Activated CD8-positive, alpha-beta T cell treated with anti-CD3 and anti-CD28 coated beads for 36 hours (primary cell): ENCODE measurements at regions not wholly inside any gene's neighbourhood (a gene's known extent, or its start where the extent isn't known, plus 50 kb on each side); places are given as distances from the start of the nearest gene placed in this dataset.
"Not testable (repeated sequence)": the region's sequence is repeated elsewhere in the genome, so short reads cannot be mapped to it uniquely, and the experiment has no call there.

Experiments
- ATAC-seq: fragments of 200-7000 bp; cut with Tn5 transposase; one replicate; pipeline ENCODE4 v1.10.0; 2021; ENCODE audit warnings: mild to moderate bottlenecking, moderate library complexity
- CTCF ChIA-PET: fragments of 350-600 bp; sonication (Branson Sonifier 250); formaldehyde crosslinking; loops from one replicate; lab custom pipeline; 2021; ENCODE audit warnings: antibody characterized with exemption; lab: Charles Lee
- POLR2A ChIA-PET: fragments of 350-600 bp; sonication (Branson Sonifier 250); formaldehyde crosslinking; loops from one replicate; lab custom pipeline; 2021; ENCODE audit warnings: antibody characterized with exemption; lab: Charles Lee
- DNase-seq: peaks from one replicate; pipeline ENCODE4 v3.0.0-alpha.2; 2020
- H3K27ac Mint-ChIP-seq: one replicate; pipeline ENCODE4 v1.8.0; 2021; ENCODE audit warnings: mild to moderate bottlenecking, mixed read lengths
- H3K27me3 Mint-ChIP-seq: one replicate; pipeline ENCODE4 v1.8.0; 2021; ENCODE audit warnings: mixed read lengths
- H3K36me3 Mint-ChIP-seq: one replicate; pipeline ENCODE4 v1.8.0; 2021; ENCODE audit warnings: low read depth, mixed read lengths
- H3K4me1 Mint-ChIP-seq: one replicate; pipeline ENCODE4 v1.8.0; 2021; ENCODE audit warnings: low read depth, mixed read lengths
- H3K4me3 Mint-ChIP-seq: one replicate; pipeline ENCODE4 v1.8.0; 2021; ENCODE audit warnings: mild to moderate bottlenecking, moderate library complexity, mixed read lengths
- H3K9me3 Mint-ChIP-seq: one replicate; pipeline ENCODE4 v1.8.0; 2021; ENCODE audit warnings: mixed read lengths
- CTCF ChIP-seq: fragments of 200-600 bp; IDR thresholded peaks from one replicate; pipeline ENCODE4 v1.8.0; 2022; ENCODE audit warnings: antibody characterized with exemption, mild to moderate bottlenecking
- intact Hi-C: fragments of 100-400 bp; cut with micrococcal nuclease; formaldehyde crosslinking; loops from one replicate; pipeline ENCODE4 v1.10.0; 2022

- Mint-ChIP-seq H3K27me3 (no peaks in the 10 kb centered on the region), H3K4me1 (no peaks in the 10 kb centered on the region), H3K9me3 (peaks cover 6% of the 10 kb centered on the region), H3K36me3 (no peaks in the 10 kb centered on the region), H3K4me3 (no peak overlapping the region), H3K27ac (no peak overlapping the region)
- no peak for TF ChIP-seq CTCF
- ChIA-PET CTCF (no interaction called here), POLR2A (no interaction called here)
- intact Hi-C loops = no loop called here
- ATAC-seq = no peak
- no peak for DNase-seq
Measured at GRCh38 chr4:130074096-130074495, 978.1 kb downstream of the C4orf33 start.

GRCh38 chr4:130077275-130077674, 981.3 kb downstream of the C4orf33 start:
- DNase-seq (no peak), ATAC-seq (no peak)
- no peaks in the 10 kb centered on the region for H3K27me3 Mint-ChIP-seq
- H3K27ac Mint-ChIP-seq = no peak overlapping the region
- ChIA-PET POLR2A (no interaction called here), CTCF (no interaction called here)
- no peak for TF ChIP-seq CTCF
- no peaks in the 10 kb centered on the region for H3K4me1 Mint-ChIP-seq
- no peaks in the 10 kb centered on the region for H3K36me3 Mint-ChIP-seq
- intact Hi-C loops = no loop called here
- no peak overlapping the region for H3K4me3 Mint-ChIP-seq
- H3K9me3 Mint-ChIP-seq = peaks cover 6% of the 10 kb centered on the region

DNA sequence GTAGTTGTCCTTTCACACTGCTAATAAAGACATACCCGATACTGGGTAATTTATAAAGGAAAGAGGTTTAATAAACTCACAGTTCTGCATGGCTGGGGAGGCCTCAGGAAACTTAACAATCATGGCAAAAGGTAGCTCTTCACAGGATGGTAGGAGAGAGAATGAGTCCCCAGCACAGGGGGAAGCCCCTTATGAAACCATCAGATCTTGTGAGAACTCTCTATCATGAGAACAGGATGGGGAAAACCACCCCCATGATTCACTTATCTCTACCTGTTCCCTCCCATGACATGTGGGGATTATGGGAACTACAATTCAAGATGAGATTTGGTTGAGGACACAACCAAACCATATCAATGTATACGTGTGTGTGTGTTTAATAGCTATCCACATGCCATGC, 983.1 kb downstream of the C4orf33 start:
- ATAC-seq, H3K4me1 Mint-ChIP-seq, DNase-seq, H3K4me3 Mint-ChIP-seq, H3K27me3 Mint-ChIP-seq, intact Hi-C loops, H3K9me3 Mint-ChIP-seq, H3K27ac Mint-ChIP-seq, CTCF ChIA-PET, POLR2A ChIA-PET, H3K36me3 Mint-ChIP-seq: not testable (repeated sequence)

DNA sequence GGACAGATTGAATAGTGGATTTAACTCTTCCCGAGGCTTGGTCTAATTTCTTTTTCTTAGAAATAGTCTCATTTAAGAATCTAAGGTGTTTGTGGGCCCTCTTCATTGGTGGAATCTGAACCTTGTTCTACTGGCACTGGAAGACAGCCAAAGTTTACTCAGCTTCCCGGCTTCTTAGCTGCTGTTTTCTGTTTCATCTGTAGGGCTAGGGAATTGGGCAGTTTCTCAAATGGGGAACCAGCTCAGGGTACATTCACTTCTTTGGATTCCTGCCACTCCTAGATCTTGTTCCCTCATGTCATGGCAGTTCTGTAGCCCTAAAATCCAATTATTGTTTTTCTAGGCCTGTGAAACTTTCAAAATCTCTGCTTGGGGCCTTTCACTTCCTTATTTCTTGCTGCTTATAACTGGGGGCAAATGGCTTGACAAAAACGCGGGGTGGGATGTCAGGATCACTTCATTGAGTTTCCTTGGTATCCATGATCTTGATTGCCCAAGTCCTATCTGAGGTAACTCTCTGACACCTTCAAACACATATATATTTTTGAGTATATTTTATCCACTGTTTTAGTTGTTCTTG, 985.0 kb downstream of the C4orf33 start:
- Mint-ChIP-seq H3K4me1 (no peaks in the 10 kb centered on the region), H3K9me3 (no peaks in the 10 kb centered on the region), H3K27me3 (no peaks in the 10 kb centered on the region), H3K4me3 (no peak overlapping the region), H3K36me3 (no peaks in the 10 kb centered on the region), H3K27ac (no peak overlapping the region)
- no peak for TF ChIP-seq CTCF
- ATAC-seq = no peak
- intact Hi-C loops = no loop called here
- ChIA-PET CTCF (no interaction called here), POLR2A (no interaction called here)
- no peak for DNase-seq

DNA sequence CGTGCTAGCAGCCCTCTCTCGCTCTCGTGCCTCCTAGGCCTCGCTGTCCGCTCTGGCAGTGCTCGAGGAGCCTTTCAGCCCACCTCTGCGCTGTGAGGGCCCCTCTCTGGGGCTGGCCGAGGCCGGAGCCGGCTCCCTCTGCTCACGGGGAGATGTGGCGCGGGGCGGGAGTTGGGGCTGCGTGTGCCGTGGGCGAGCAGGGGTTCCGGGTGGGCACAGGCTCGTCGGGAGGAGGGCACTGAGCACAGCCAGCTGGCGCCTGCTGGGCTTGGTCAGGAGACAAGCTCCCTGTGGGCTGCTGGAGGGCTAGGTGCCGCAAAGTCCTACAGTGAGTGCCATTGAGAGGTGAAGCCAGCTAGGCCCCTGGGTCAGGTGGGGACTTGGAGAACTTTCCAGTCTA, 994.5 kb downstream of the C4orf33 start:
- Mint-ChIP-seq H3K27me3 (no peaks in the 10 kb centered on the region), H3K36me3 (no peaks in the 10 kb centered on the region), H3K27ac (no peak overlapping the region), H3K4me3 (no peak overlapping the region), H3K4me1 (no peaks in the 10 kb centered on the region), H3K9me3 (peaks cover 3% of the 10 kb centered on the region)
- POLR2A ChIA-PET = no interaction called here
- CTCF ChIA-PET = no interaction called here
- intact Hi-C loops = no loop called here
- TF ChIP-seq CTCF = no peak
- ATAC-seq = no peak
- DNase-seq = no peak
